ENCODE measurements at regions not wholly inside any gene's neighbourhood (a gene's known extent, or its start where the extent isn't known, plus 50 kb on each side); places are given as distances from the start of the nearest gene placed in this dataset.

DNA sequence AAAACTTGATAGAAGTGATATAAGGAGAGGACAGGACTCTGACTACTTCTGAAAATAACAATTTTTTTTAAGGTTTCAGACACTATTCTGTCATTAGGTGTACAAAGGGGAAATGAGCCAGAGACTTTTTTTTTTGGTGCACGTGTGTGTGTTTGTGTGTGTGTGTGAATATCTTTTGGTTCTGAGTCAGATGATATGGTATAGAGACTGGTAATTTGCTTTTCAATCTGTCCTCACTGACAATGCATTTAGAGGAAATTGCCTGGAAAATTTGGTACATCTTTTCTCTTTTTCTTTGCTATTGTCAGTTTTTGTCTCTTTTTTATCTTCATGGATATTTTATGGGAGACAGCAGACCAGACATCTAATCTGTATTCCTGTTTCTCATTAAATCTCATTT lies 59.3 kb downstream of the DDIT4L start:
- no peak for DNase-seq

DNA sequence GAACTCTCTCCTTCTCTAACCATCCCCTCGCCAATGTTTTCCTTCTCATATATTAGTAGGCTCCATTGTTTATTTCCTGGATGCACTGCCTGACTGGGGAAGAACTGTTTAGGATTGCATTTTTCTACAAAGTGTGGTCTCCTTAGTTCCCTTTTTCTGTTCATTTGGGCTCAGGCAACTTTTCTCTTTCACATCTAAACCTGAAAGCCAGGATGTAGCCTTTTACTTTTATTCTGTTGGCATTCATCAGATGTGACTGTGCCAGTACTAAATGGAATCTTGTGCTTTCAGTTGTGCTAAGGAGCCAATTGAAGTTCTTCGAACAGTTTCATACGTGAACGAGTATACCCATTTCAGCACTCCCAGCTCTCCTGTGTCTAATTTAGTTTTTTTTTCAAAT lies 59.8 kb downstream of the DDIT4L start:
- no peak for DNase-seq

DNA sequence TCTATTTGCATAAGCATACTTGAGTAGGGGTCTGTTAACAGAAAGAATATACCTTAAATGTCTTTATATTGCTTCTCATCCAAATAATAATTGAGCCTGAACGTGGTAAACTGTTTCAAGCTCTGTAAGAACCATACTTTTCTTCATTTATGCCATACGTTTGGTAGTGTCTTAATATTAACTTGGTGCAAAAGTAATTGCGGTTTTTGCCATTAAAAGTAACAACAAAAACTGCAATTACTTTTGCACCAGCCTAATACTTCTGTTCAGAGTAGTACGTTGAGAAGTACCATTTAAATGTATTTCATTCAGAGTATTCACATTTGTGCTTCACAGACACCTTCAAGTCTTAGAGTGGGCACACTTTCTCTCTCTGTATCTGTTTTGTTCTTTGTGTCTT lies 60.5 kb downstream of the DDIT4L start:
- no peak for DNase-seq

DNA sequence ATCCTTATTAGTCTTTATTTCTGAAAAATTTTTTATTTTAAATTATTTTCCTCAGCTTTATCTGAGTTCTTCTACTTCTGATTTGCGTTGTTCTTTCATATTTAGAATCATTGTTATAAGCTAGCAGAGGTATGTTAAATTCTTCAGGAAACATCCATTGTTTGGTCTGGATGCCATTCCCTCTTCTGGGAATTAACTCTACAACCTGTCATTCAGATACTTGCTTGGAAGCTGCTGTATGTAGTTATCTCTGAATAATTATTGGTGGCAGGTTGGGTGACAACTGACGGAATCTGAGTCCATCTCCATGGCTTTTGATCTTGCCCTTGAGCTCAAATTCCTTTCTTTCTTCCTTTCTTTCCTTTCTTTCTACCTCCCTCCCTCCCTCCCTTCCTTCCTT lies 61.9 kb downstream of the DDIT4L start:
- no peak for DNase-seq

DNA sequence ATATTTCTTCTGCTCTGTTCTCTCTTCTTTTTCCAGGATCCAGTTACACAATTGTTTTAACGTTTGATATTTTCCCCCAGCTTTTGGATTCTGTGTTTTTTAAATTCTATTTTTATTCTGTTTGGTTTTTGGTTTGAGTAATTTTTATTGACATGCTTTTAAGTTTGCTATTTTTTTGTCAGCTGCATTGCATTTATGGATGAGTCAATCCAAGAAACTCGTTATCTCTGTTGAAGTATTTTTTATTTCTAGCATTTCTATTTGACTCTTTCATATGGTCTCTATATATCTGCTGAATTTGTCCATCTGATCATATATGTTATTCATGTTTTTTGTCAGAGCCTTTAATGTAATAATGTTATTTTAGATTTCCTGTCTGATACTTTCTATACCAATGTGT lies 65.6 kb downstream of the DDIT4L start:
- no peak for DNase-seq

DNA sequence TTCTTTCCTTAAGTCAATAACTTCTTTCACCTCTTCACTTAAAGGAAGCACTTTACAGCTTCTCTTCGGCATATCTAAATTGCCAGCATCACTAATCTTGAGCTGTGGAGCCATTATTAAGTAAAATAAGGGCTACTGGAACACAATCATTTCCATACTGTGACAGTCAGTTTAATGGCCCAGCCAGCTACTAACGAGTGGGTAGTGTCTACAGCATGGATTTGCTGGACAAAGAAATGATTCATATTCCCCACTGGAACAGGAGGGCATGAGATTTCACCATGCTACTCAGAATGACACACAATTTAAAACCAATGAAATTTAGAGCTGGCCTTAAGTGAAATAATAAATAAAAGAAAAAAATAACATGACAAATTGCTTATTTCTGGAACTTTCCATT lies 72.1 kb downstream of the DDIT4L start:
- DNase-seq, result no peak

DNA sequence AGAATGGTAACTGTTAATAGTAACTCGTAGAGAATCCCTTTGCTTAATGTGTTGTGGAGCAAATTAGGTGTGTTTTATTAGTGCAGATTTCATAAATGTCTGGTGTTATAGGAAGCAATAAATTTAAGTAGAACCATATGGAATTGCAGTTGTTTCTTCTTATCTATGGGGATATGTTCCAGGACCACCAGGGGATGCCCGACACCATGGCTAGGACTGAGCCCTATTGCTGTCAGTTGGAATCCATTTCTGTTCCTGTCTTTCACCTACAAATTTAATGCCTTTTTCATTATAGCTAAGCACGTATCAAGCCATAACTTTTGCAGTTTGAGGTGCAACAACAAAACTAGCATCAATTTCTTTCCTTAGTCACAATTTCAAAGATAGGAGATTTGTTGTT lies 72.5 kb downstream of the DDIT4L start:
- DNase-seq, result no peak

DNA sequence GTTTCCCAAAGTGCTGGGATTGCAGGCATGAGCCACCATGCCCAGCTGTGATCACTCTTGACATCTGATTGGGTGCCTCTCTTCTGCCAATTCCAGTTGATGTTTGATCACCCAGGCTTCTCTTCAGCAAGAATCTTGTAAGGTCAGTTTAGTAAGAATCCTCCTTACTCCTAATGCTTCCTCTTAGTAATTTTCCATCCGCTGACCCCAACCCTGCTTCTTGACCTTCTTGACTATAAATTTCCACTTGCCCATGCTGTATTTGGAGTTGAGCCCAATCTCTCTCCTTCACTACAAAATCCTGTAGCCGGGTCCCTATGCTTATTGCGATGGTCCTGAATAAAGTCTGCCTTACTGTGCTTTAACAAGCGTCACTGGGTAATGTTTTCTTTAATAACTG lies 75.4 kb downstream of the DDIT4L start:
- no peak for DNase-seq

DNA sequence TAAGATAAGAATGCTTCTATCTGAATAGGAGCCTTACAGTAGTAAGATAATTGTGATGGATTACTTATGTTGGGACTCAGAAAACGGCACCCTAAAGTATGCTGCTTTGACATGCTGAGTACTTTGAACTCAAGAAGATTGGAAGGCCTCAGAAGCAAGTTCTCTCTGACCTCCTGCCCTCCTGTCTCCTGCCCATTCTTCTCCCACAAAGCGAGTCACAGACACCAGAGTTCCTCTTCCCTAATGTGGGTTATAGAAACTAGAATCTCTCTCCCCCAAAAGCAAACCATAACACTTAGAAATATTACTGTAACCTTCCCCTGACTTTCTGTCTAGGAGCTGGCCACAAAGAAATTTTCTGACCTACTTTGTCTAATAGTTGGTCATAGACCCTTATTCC lies 76.5 kb downstream of the DDIT4L start:
- DNase-seq, result no peak

DNA sequence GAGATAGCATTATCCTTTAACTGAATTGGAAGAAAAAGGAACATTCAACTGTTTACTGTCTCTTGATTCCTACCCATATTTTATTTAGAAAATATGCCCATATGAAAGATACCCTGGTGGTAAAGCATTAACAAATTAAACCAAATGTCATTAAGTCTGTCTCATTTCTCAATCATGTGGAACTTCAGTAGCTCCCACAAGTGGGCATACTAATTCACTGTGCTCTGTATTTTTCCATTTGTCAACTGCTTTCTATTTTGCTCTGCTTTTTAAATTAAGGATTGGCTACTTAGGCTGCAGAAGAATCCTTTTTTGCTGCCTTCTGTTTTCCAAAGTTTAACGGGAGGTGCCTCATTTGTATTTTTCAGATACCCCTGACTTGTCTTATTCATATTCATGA lies 77.2 kb downstream of the DDIT4L start:
- no peak for DNase-seq

DNA sequence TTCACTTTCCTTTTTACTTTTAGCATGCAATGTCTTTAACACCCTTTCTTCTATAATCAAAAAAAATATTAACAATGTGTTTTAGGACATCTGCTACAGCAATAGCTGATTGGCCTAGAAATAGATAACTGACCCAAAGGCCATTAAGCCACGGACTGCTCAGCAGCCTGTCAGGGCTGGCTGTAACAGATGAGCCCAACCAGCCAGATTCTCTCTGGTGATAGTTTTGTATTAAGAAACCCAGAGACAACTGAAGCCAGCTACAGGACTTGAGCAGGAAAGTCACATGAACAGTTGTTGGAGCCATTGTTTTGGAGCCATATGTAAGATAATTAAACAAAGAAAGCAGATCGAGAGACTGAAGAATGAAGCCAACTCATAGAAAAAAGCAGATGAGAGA lies 80.3 kb downstream of the DDIT4L start:
- no peak for DNase-seq

DNA sequence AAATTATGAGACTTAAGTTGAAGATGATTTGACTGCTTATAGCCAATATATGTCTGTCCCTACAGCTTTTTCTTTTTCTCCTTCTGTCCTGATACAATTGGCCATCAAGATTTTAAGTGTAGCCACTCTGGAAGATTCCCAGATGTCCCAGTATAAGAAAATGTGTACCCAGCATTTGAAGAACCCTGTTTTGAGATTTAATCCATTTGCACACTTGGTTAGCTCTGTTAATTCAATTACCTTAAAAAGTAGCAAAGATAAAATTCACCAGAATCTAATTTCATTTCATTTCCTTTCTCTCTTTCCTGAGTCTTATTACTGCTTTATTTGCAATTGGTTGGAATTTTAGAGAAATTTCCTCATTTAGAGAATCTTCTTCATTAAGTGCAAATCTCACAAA lies 81.4 kb downstream of the DDIT4L start:
- DNase-seq, result no peak

DNA sequence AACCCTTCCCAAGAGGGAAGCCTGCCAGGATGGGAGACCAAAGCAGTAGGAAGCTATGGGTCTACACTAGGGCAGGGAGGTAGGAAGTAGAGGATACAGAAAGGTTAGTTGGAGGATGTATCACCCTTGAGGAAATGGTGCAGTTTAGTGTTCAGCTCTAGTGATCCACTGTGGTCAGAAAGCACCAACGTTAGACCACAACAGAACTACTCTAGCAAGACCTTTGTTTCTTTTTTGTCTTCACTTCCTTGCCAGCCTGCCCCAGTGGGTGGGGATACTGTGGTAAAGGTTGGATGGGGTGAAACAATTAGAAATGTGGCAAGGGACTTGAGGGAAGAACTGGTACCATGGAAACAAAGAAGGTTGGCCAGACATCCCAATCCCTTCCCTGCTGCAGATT lies 83.3 kb downstream of the DDIT4L start:
- DNase-seq, result no peak

DNA sequence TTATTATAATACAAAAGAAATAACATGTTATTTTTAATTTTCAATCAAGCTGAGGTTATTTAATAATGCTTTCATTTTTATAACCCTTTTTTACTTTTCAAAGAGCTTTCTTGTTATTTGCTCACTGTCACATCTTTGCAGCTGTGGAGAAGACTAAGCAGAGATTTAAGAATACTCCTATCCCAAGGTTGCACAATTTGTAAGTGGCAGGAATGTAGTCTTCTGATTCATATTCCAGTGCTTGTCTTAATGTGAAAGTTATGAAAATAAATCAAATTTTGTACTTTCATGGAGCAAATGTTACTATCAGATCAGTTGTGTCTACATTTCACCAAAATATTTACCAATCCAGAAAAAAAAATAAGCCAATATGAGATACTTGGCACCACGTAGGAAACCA lies 86.6 kb downstream of the DDIT4L start:
- no peak for DNase-seq

DNA sequence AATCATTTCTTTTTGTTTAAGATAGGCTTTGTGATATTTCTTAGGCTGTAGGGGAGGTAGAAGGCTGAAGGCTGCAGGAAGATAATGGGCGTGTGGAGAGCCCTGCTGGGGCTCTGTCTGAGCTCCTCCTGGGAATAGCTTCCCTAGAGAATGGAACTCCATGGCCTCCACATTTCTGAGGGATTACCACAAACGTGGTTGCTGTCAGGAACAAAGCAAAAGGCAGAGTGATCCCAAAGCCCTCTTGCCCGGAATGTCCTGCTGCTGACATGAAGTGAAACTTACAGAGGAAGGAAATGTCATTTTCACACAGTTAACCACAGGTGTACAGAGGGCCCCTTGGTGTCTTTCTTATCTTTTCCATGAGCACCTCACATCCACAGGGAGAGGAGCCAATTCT lies 89.3 kb downstream of the DDIT4L start:
- no peak for DNase-seq

DNA sequence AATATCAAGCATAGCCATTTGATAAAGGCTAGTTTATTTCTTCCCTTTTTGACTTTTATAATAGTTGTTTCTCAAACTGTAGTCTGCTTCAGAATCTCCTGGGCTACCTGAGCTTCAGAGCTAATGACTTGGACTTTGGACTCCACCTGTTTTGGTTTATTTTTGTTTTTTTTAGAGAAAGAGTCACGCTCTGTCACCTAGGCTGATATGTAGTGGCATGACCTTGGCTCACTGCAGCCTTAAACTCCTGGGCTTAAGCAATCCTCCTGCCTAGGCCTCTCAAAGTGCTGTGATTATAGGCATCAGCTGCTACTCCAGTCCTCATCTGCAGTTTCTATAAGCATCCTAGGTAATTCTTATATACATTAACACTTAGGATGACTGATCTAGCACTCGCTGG lies 90.5 kb downstream of the DDIT4L start:
- no peak for DNase-seq

DNA sequence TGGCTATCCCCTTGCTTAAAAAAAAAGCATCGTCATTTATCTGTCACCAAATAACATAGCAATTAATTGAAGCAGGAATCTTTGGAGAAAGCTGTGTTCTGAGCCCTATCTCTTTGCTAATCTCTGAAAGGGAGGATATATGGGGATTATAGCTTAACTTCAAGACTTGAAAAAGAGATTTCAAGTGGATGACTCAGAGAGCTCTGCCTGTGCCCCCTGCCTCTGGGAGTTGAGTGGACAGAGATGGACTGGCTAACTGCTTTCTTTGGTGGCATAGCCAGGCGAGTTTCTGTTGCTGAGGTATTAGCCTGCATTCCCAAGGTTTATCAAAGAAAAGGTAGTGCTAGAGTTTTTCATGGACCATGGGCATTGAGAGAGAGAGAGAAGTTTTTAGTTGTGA lies 91.6 kb downstream of the DDIT4L start:
- no peak for DNase-seq

DNA sequence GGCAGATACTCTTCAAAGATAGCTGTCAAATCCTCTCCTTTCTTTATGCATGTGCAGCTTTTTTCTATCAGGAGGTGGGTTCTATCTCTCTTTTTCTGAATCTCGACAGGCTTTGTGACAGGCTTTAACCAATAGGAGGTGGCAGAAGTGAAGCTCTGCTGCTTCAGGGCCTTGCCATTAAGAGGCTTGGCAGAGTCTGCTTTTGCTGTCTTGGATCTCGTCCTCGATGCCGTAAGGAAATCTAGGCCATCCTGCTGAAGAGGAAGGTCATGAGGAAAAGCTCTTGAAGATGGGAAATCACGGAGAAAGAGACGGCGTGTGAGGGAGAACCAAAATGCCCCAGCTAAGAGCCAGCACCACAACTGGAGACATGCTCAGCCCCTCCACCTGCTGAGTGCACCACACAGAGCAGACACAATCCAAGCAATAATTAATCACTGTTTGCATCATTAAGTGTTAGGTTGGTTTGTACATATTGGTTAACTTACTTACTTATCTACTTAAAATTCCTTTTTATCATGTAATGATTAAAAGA lies 92.2 kb downstream of the DDIT4L start:
- no peak for DNase-seq

DNA sequence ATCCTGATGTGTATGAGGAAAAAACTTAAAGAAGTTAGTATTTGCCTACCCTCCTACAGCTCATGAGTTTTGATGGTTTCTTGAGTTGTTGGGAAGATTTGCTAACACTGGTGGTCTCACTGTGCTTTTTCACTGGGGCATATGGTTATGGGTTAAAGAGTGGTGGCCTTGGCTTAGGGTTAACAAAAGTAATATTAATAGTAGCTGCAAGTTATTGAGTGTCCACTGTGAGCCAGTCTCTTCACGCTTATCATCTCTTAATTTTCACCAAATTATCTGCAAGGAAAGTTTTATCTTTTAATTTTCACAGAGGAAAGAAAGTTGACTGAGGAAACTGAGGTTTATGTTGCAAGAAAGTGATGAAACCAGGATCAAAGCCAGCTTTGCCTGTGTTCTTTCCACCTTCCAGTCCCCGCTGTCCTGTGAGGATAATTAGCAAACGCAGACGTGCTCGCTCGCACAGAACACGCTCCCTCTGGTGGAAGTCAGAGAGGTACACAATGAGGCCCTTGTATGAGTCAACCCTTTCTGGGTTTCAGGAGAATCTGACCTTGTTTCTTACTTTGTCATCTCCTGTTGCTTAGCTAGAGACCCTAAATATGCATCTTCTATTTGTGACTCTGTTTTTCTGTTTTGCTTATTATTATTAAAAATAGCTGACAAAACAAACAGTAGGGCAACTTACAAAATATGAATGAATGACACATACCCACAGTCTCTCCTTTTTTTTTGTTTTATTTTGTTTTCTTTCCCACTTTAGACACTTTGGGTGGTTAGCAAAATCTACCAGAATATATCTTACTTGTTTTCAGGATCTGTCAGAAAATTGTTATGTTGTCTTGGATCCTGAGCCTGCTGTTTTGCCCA lies 94.3 kb downstream of the DDIT4L start:
- DNase-seq, result peak; percentile 77

DNA sequence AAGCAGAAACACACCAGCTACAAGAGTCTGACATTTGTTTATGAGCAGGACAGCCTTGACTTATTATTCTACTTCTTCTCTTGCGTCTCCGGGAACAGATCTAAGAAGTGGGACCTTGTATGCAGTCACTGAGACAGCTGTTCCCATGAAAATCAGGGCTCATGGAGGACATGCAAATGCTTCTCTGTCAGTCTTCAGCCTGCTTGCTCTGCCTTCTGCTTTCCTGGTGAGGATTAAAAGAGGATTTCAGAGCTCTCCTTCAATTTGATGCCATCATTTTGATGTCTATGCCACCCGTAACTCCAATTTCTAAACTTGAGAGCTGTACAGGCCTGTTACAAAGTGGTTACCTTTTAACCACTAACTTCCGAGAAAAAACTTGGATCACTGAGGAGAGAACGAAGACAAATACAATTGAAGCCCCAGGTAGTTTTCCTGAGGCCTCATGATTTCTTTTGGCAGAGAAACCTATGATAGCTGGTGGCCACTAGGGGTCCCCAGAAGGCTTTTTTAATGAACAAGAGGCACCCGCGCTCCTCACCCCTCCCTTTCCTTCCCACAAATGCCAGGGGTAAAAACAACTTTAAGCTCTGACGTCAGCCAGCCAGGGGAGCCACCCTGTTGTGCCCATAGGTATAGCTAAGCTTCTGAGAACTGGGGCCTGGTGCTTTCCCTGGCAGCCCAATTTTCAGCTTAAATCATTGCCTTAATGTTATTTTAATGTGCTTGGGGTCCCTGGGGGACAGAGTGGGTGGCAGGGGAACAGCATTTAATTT lies 97.0 kb downstream of the DDIT4L start:
- peak; percentile 82 for DNase-seq

DNA sequence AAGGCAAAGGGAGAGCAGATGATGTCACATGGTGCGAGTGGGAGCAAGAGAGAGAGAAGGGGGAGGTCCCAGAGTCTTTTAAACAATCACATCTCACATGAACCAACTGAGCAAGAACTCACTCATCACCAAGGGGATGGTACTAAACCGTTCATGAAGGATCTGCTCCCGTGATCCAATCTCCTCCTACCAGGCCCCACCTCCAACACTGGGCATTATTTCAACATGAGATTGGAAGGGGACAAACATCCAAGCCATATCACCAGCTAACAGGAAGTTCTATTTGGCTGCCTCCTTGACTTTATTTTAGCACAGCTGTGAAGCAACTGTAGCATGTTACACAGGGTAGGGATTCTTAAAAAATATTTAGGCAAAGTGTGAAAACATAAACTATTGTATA lies 102.5 kb downstream of the DDIT4L start:
- DNase-seq, result no peak

DNA sequence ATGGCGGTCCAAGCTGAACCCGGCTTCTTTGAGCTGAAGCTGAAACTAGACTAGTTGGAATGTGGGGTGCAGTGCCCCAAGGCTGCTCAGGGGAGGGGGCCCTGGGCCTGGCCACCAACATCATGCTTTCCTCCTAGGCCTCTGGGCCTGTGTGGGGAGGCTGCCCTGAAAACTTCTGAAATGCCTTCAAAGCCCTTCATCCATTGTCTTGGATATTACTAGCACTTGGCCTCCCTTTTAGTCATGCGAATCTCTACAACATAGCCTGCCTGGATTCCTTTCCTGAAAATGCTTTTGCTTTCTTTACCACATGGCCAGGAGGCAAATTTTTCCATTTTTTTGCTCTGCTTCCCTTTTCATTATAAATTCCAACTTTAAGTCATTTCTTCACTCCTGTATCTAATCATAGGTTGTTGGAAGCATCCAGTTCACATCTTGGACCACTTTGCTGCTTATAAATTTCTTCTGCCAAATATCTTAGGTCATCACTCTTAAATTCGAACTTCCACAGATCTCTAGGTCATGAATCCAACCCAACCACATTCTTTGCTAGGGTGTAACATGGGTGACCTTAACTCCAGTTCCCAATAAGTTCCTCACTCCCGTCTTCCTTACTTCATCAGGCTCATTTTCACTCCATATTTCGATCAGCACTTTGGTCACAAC lies 103.4 kb downstream of the DDIT4L start:
- DNase-seq, result no peak

DNA sequence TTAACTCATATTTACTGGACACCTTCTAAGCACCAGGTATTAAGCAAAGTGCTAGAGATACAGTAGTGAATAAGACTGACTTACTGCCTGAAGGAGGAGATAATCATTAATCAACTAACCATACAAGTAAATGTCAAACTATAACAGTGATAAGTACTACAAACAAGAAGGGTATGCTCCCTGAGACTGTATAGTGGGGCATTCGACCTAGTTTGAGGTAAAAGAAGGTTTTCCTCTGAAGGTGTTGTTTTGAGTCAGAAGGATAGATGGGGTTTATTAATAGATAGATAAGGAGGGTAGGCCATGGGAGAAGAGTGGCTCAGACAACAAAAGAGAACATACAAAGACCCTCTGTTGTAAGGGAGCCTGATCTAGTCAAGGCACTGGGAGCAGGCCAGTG lies 105.4 kb downstream of the DDIT4L start:
- DNase-seq, result no peak

DNA sequence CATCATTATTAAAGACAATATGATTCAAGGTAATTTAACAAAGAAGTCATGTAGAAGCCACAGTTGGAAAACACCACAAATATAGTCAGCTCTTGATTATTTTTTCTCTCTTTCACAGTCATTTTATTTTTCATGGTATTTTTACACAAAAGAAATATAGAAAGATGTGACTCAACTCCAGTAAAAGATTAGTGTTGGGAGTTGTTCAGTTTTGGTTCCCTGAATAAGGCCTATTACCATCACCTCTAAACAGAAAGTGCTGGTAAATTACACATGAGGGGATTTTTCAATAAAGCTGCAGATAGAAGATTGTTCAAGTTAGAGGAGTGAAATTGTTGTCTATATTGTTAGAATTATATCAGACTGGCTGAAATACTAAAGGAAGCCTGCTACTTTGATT lies 107.0 kb downstream of the DDIT4L start:
- DNase-seq, result no peak

Measured in activated CD8-positive, alpha-beta memory T cell treated with anti-CD3 and anti-CD28 coated beads, Interleukin-2, amount 50 U/mL, for 48 hours (primary cell).